Right kidney (tissue), 1 donor: ENCODE measurements at regions not wholly inside any gene's neighbourhood (a gene's known extent, or its start where the extent isn't known, plus 50 kb on each side); places are given as distances from the start of the nearest gene placed in this dataset.

Experiments used
- DNase-seq: peaks from one replicate; pipeline ENCODE4 v3.0.0-alpha.2; 2016

- DNase-seq: no peak
These were observed 164.1 kb upstream of the TOM1L1 start for GRCh38 chr17:54736573-54736972.

GRCh38 chr17:54738496-54738895 is 162.2 kb upstream of the TOM1L1 start:
- no peak for DNase-seq

- no peak for DNase-seq
These were observed 155.9 kb upstream of the TOM1L1 start for GRCh38 chr17:54744750-54745149.

GRCh38 chr17:54745239-54745638 is 155.4 kb upstream of the TOM1L1 start:
- no peak for DNase-seq

GRCh38 chr17:54745862-54746261 is 154.8 kb upstream of the TOM1L1 start:
- DNase-seq: no peak

- no peak for DNase-seq
These were observed 151.5 kb upstream of the TOM1L1 start for GRCh38 chr17:54749157-54749556.

- DNase-seq: no peak
These were observed 146.1 kb upstream of the TOM1L1 start for GRCh38 chr17:54754560-54754959.

- no peak for DNase-seq
These were observed 139.8 kb upstream of the TOM1L1 start for GRCh38 chr17:54760836-54761235.

- no peak for DNase-seq
These were observed 129.8 kb upstream of the TOM1L1 start for GRCh38 chr17:54770836-54771235.

GRCh38 chr17:54771409-54771915 is 129.2 kb upstream of the TOM1L1 start:
- DNase-seq: no peak

- no peak for DNase-seq
These were observed 120.4 kb upstream of the TOM1L1 start for GRCh38 chr17:54780238-54780637.

GRCh38 chr17:54781389-54781788 is 119.3 kb upstream of the TOM1L1 start:
- DNase-seq: no peak

- DNase-seq: no peak
These were observed 116.3 kb upstream of the TOM1L1 start for GRCh38 chr17:54784305-54784704.

- DNase-seq: no peak
These were observed 114.9 kb upstream of the TOM1L1 start for GRCh38 chr17:54785643-54786268.

GRCh38 chr17:54789101-54789880 is 111.4 kb upstream of the TOM1L1 start:
- DNase-seq: no peak

GRCh38 chr17:54793271-54793670 is 107.4 kb upstream of the TOM1L1 start:
- DNase-seq: no peak

- no peak for DNase-seq
These were observed 105.6 kb upstream of the TOM1L1 start for GRCh38 chr17:54795046-54795445.

- no peak for DNase-seq
These were observed 93.3 kb upstream of the TOM1L1 start for GRCh38 chr17:54807331-54807730.

GRCh38 chr17:54813896-54814295 is 86.8 kb upstream of the TOM1L1 start:
- no peak for DNase-seq

- DNase-seq: no peak
These were observed 86.3 kb upstream of the TOM1L1 start for GRCh38 chr17:54814371-54814770.

- no peak for DNase-seq
These were observed 66.6 kb upstream of the TOM1L1 start for GRCh38 chr17:54834086-54834485.

GRCh38 chr17:54835015-54835414 is 65.6 kb upstream of the TOM1L1 start:
- DNase-seq: no peak

- DNase-seq: no peak
These were observed 63.8 kb upstream of the TOM1L1 start for GRCh38 chr17:54836723-54837462.
